ENCODE measurements at regions not wholly inside any gene's neighbourhood (a gene's known extent, or its start where the extent isn't known, plus 50 kb on each side); places are given as distances from the start of the nearest gene placed in this dataset.
"Not testable (repeated sequence)": the region's sequence is repeated elsewhere in the genome, so short reads cannot be mapped to it uniquely, and the experiment has no call there.

DNA sequence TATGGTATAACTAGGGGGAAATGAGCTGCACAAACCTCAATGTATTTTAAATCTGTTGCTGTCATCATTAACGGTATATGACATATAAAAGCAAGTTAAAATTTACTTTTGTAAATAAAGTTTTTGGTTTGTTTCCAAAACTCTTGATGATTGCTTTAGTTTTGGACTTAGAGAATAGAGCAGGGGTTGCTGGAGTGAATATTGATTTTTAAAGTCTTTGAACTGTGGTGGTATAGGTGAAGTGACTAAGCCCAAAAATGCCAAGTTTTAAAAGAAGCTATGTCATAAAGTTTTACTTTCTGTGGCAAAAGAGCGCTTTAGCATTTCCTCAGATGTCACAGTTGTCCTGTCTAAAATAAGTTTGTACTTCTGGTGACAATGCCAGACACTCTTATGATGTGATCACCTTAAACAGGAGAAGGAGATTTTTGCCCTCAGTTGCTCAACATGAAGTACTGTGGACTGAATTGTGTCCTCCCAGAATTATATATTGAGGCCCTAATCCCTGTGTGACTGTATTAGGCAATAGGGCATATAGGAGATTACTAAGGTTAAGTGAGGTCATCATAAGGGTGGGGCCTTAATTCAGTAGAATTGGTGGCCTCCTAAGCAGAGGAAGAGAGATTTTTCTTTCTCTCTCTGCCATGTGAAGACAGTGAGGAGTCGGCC, 175.2 kb upstream of the PLGLB1 start:
- not testable (repeated sequence) for H3K4me3 ChIP-seq (ENCODE audit: low read length)

GRCh38 chr2:87198422-87198821, 176.8 kb upstream of the PLGLB1 start:
- H3K4me3 ChIP-seq (ENCODE audit: low read length): not testable (repeated sequence)

- H3K4me3 ChIP-seq (ENCODE audit: low read length): not testable (repeated sequence)
These were observed 177.6 kb upstream of the PLGLB1 start for GRCh38 chr2:87199228-87199627.

- H3K4me3 ChIP-seq (ENCODE audit: low read length): not testable (repeated sequence)
These were observed 183.0 kb upstream of the PLGLB1 start for GRCh38 chr2:87204569-87205147.

DNA sequence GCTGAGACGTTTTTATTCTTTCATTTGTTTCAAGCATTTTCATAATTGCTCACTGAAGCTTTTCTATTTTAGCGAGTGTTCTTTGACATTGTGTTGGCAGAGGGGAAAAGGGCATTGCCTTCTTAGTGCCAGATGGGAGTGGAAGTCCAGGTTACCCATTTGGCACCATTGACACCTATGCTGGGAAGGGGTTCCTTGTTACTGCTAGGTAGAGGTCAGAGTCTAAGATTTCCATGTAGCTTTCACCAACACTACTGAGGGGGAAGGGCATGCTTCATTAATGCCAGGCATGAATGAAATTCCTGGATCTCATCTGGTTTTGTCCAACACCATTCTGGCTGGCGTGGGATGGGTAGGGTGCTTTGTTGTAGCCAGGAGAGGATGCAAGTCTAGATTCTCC, 191.3 kb upstream of the PLGLB1 start:
- H3K4me3 ChIP-seq (ENCODE audit: low read length): not testable (repeated sequence)

DNA sequence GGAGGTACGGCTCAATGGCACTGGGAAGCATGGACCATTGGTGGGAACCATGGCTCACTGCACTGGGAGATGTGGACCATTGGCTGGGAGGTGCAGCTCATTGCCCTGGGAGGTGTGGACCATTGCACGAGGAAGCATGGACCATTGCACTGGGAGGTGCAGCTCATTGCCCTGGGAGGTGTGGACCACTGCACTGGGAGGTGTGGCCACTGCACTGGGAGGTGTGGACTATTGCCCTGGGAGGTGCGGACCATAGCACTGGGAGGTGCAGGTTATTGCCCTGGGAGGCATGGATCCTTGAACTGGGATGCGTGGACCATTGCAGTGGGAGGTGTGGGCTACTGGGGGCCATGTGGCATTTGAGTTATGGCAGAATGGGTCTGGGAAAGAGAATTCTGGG, 195.4 kb upstream of the PLGLB1 start:
- H3K4me3 ChIP-seq (ENCODE audit: low read length): not testable (repeated sequence)

- not testable (repeated sequence) for H3K4me3 ChIP-seq (ENCODE audit: low read length)
These were observed 196.2 kb upstream of the PLGLB1 start for GRCh38 chr2:87217741-87218410.

- not testable (repeated sequence) for H3K4me3 ChIP-seq (ENCODE audit: low read length)
These were observed 199.0 kb upstream of the PLGLB1 start for GRCh38 chr2:87220651-87221050.

DNA sequence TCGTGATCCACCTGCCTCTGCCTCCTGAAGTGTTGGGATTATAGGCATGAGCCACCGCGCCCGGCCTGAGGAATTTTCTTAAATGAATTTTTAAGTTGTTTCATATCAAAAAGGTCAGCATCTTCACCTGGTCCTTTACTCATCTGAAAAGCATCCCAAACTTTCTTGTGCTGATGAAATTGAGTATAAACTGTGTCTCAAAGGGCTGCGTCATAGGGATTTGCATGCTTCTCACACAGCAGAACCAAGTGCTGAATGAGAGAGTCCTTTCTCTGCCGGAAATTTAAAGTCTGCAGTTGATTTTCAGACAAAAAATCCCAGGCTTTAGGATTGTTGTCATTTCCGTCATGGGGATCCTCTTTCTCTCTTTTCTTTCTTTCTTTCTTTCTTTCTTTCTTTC, 200.5 kb upstream of the PLGLB1 start:
- H3K4me3 ChIP-seq (ENCODE audit: low read length): not testable (repeated sequence)

DNA sequence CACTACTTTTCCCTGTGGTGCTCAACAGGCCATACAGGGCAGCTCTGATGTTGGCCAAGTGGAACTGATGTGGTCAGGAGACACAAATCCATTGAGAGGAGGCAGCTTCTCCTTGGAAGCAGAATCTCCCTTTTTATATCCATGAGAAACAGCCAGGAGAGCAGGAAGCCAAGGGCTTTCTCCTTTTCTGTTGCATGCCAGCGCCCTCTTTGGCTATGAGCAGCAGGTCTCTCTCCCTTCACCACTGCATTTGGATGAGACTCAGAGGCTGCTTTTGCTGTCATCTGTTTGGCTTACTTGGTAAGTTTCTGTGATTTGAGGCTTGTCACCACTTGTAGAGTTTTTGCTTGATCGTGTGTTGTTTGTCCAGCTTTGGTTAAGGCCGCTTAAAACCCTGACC, 202.2 kb upstream of the PLGLB1 start:
- not testable (repeated sequence) for H3K4me3 ChIP-seq (ENCODE audit: low read length)

DNA sequence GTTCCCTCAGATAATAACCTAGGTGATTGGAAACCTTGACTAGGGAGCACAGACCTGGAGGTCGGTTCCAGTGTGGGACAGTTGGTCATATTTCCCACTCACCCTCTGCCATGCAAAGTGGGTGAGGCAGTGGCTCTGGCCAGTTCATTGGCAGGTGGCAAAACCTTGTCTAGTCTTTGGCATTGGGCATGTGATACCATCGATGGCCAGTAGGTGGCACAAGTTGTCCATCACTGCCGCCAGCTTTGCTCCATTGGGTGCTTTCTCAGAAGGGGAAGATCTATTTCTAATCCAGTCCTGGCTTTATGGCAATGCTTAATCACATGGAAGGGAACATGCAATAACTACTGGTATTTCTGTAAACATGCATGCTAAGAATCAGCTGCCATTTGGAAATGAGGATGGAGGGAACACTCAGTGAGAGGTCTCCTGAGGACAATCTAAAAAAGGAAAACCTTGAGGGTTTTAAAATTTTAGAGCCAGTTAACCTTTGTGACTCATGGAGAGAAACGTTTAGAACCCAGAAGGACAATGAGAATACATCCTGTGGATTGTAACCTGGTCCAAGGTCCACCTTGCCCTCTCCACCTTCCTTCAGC, 207.5 kb upstream of the PLGLB1 start:
- H3K4me3 ChIP-seq (ENCODE audit: low read length): not testable (repeated sequence)

DNA sequence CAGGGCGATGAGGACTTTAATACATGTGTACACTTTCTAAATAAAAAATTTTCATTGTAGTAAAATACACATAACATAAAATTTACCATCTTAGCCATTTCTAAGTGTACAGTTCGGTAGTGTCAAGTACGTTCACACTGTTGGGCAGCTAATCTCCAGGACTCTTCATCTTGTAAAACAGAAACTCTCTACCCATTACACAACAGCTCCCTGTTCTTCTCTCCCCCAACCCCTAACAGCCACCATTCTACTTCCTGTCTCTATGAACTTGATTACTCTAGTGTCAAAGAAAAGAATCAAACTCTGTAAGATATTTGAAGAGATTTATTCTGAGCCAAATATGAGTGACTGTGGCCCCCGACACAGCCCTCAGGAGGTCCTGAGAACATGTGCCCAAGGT, 208.3 kb upstream of the PLGLB1 start:
- not testable (repeated sequence) for H3K4me3 ChIP-seq (ENCODE audit: low read length)

DNA sequence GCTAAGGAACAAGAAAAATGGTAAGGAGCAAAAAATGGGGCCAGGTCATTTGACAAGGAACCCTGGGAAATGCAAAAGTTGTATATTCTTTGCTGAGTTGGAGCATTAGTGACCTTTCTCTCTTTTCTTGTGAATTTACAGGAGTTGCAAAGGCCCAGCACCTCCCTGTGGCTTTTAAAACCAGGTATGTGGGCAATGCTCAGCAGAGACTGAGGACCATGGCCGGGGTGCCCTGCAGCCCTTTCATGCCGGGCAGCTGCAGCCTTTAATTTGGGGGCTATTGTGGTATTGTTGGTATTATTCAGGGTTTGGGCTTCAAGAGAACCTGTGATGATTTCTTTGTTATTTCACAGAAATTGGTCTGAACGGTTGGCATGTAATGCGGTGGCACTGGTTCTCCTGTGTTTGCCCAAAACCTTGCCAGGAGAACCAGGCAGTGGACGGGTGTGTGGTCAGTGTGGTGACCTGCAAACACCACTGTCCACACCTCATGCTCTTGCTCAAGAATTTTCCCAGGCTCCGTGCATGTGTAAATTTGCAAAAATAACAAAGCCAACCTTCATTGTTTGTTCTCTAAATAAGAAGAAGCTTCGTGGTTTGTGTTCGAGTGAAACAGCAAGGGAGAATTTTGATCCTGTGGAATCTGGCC, 213.8 kb upstream of the PLGLB1 start:
- H3K4me3 ChIP-seq (ENCODE audit: low read length): not testable (repeated sequence)

- not testable (repeated sequence) for H3K4me3 ChIP-seq (ENCODE audit: low read length)
These were observed 216.1 kb upstream of the PLGLB1 start for GRCh38 chr2:87237570-87238336.

GRCh38 chr2:87239558-87240215, 218.0 kb upstream of the PLGLB1 start:
- H3K4me3 ChIP-seq (ENCODE audit: low read length): not testable (repeated sequence)

DNA sequence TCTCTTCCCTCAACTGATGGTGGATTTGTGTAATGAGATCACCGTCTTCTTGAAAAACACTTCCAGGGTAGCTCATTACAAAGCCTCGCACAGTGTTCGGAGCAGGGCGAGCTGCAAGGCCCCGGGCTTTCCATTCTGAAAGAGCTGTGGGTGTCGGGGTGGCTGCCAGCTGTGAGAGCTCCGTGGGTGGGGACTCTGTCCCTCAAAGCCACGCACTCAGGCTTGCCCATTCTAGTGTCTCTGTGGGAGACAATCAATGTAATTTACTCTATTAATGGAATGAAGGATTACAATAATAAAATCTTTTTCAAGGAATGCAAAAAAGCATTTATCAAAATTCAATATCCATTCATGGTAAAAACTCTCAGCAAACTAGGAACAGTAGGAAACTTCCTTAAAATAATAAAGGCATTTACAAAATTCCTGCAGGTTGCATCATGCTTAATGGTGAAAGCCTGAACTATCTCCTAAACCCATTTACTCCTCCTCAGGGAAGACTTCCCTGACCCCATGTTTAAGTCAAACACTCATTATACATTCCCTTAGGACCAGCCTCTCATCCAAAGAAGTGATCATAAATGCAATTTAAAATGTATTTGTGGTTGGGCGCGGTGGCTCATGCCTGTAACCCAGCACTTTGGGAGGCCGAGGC, 224.5 kb upstream of the PLGLB1 start:
- H3K4me3 ChIP-seq (ENCODE audit: low read length): not testable (repeated sequence)

DNA sequence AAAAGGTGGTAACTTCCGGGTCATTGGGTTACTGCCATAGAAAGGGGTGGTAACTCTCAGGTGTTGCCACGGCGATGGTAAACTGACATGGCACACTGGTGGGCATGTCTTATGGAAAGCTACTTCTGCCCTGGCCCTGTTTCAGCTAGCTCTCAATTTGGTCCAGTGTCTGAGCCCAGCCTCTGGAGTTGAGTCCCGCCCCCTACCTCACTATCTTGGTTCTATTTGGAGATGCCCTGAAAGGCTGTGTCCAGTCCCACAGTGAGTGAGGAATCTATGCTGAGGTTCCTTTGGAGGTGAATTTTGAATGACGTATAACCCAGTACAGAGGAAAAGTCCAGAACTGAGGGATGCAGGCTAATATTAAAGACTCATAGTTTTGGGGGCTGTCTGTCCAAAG, 230.4 kb upstream of the PLGLB1 start:
- not testable (repeated sequence) for H3K4me3 ChIP-seq (ENCODE audit: low read length)

GRCh38 chr2:87254562-87254961, 232.9 kb upstream of the PLGLB1 start:
- H3K4me3 ChIP-seq (ENCODE audit: low read length): not testable (repeated sequence)

- H3K4me3 ChIP-seq (ENCODE audit: low read length): not testable (repeated sequence)
These were observed 233.8 kb upstream of the PLGLB1 start for GRCh38 chr2:87255410-87255809.

GRCh38 chr2:87258887-87259286, 237.2 kb upstream of the PLGLB1 start:
- H3K4me3 ChIP-seq (ENCODE audit: low read length): not testable (repeated sequence)

Data from GM08714 (cell line).